ENCODE measurements at regions not wholly inside any gene's neighbourhood (a gene's known extent, or its start where the extent isn't known, plus 50 kb on each side); places are given as distances from the start of the nearest gene placed in this dataset.
"Not testable (repeated sequence)": the region's sequence is repeated elsewhere in the genome, so short reads cannot be mapped to it uniquely, and the experiment has no call there.

DNA sequence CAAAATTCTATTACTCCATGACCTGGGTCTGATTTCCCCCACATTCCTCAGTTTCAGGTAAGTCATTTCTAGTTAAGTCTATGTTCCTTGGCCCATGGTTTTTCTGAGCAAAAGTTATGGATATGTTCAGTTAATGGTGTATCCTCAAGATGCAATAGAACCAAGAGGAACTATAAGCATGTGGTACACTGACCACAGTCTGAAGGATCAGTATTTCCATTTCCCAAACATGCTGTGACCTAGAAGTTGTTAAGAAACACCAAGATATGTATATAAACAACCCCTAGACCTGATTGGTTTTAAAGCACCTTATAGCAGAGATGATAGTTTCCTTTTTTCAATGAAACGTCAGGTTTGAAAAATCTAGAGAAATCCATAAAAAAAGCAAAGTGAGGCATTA lies 94.2 kb upstream of the ABCB5 start:
- no peak for DNase-seq

GRCh38 chr7:20529260-20529659 lies 86.2 kb upstream of the ABCB5 start:
- DNase-seq, result no peak

DNA sequence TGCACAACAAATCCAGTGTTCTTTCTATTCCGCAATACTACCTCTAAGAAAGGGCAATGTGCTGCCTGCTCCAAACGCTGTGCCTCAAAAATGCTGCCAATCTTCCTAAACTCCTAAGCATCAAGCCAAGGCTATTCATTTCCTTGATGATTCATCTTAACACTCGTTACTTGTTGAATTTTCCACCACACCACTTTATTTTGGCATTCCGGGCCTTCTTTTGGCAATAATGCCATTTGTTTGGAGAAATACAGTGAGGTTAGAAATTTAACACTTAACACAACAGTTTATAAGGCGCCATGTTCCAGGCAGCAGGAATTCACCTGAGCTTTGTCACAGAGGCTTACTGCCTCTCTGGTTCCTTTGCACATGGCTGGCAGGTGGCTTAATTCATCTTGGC lies 82.6 kb upstream of the ABCB5 start:
- no peak for DNase-seq

DNA sequence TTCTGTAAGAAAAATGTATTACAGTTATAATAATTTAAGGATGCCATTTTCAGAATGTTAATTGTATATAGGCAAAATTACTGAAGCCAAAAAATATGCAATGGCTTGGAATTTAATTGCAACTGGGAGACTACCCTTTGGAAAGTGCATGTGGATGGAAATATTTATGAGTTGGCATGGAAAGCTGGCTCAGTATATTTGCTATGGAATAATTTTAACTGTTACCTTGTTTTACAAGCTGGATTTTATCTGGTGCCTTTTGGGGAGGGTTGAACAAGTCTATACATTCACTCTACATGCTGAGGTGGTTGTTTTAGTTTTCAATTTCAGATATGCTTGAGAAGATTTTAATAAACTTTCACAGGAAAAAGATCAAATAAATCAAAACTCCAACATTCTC lies 80.9 kb upstream of the ABCB5 start:
- no peak for DNase-seq

GRCh38 chr7:20535541-20535940 lies 79.9 kb upstream of the ABCB5 start:
- no peak for DNase-seq

GRCh38 chr7:20539201-20539600 lies 76.3 kb upstream of the ABCB5 start:
- DNase-seq, result no peak

DNA sequence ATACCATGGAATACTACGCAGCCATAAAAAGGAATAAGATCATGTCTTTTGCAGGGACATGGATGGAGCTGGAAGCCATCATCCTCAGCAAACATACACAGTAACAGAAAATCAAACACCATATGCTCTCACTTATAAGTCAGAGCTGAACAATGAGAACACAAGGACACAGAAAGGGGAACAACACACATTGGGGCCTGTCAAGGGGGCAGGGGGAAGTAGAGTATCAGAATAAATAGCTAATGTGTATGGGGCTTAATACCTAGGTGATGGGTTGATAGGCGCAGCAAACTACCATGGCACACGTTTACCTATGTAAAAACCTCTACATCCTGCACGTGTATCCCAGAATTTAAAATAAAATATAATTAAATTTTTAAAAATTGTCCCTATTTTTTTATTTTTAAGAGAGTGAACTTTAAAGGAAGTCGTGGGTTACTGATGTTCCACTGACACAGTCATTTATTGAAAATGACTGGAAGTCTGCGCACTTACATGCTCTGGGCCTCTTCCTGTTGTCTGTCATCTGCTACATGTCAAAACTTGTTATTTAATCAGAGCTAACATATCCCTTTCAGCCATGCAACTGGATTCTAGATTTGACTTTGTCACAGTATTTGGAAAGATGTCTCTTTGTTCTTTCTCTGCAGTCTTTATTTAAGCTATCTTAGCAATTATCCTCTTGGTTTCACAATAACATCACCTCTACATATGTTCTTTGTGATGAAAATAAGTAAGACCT lies 73.7 kb upstream of the ABCB5 start:
- no peak for DNase-seq

DNA sequence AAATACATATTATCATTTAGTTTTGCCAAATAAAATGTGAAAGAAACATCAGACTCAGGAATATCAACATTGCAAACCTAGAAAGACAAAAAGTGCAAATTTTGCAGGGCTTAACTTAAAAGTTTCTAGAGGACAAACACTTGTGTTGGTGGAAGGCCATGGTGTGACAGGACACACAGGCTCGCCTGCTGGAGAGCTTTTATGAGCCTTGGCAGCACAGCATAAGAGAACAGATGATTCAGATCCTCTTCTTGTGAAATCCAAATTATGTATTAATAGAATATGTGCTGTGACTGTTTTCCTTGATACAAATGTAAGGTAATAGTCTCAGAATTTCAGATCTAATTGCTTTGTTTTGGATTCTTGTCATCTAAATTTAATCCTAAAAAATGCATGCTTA lies 72.9 kb upstream of the ABCB5 start:
- no peak for DNase-seq

DNA sequence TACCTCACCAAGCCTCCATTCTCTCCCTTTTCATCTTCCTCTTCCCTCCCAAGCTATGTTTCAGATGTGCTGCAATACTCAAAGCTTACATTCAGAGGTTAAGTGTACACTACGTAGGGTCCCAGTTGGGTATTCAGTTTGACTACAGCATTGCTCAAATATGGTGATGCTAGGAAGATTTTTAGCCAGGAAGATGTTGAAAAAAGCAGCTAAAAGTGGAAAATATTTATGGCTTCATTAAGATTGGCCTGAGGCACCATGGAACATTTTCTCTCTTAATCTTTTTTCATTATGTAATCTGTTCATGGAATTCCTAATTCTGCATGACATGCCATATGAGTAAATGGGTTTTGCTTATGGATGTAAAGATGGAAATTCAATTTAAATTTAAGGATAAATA lies 72.0 kb upstream of the ABCB5 start:
- no peak for DNase-seq

- DNase-seq, result no peak
Measured at GRCh38 chr7:20545016-20545415, 70.5 kb upstream of the ABCB5 start.

GRCh38 chr7:20546958-20547357 lies 68.5 kb upstream of the ABCB5 start:
- DNase-seq, result not testable (repeated sequence)

DNA sequence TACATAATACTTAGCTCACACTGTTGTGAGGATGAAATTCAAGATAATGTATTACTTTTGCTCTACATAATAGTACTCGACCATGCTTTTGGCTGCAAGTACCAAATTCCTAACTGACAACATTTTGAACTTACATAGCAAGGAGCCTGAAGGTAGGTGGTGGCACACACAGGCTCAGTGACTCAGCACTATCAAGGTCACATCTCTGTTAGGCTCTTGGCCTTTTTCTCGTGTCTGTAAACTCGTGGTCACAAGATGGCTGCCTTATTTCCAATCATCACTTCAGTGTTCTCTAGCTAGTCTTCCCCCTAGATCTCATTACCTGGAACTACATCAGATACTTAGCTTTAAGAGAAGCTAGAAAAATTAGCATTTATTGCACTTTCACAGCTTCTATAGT lies 61.4 kb upstream of the ABCB5 start:
- no peak for DNase-seq

- DNase-seq, result no peak
Measured at GRCh38 chr7:20556091-20556490, 59.4 kb upstream of the ABCB5 start.

- DNase-seq, result no peak
Measured at GRCh38 chr7:20557116-20557515, 58.4 kb upstream of the ABCB5 start.

GRCh38 chr7:20558963-20559716 lies 56.3 kb upstream of the ABCB5 start:
- DNase-seq, result no peak

DNA sequence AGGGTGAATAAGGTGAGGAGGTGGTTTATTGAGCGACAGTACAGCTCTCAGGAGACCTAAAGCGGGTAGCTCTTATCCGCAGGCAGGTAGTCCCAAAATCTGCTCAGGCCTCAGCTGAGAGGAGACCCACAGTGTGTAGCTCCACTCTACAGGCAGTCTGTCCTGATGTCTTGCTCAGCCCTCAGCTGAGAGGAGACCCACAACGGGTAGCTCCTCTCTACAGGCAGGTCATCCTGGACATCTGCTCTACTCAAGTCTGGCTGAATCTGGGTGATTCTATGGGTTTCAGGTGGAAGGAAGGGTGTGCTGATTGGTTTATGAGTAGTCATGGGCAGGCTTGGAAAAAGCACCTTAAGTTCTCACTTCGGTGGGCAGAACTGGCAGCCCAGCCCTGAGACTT lies 55.6 kb upstream of the ABCB5 start:
- DNase-seq, result no peak

DNA sequence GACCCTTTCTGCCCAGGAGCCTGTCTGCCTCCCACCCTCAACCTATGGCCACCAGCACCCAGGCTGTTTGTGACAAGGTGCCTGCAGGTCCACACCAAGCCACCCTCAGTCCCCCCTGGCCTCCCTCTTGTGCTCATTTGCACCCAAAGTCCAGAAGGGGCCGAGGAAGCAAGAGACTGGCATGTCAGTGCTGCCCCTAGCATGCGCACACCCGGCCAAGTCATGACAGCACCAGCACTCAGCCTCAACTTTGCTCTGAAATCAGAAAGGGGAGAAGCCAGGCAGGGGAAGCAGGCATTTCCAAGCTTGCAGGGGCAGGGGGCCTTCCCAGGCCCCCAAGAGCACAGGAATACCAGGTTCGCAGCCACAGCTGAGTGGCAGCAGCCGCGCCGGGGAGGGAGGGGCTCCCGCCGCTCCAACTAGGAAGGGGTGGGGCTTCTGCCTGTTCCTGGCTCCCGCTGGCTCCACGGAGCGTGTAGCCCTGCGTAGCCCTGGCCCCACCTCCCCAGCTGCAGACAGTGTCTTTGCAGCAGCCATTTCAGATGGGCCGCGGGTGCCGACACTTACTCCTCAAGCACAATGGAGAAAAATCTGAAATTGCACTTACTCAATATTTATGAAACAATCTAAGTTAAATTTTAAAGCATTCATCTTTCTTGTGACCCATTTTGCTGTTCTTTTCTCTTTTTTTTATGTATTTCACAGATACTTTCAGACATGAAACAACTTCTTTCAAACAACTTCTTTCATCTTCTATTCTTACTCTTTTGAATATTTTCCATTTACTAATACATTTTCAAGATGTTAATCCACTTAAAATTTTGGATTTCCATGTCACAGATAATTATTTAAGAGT lies 54.9 kb upstream of the ABCB5 start:
- DNase-seq, result no peak

- no peak for DNase-seq
Measured at GRCh38 chr7:20561466-20561865, 54.0 kb upstream of the ABCB5 start.

GRCh38 chr7:20561908-20562307 lies 53.6 kb upstream of the ABCB5 start:
- DNase-seq, result no peak

DNA sequence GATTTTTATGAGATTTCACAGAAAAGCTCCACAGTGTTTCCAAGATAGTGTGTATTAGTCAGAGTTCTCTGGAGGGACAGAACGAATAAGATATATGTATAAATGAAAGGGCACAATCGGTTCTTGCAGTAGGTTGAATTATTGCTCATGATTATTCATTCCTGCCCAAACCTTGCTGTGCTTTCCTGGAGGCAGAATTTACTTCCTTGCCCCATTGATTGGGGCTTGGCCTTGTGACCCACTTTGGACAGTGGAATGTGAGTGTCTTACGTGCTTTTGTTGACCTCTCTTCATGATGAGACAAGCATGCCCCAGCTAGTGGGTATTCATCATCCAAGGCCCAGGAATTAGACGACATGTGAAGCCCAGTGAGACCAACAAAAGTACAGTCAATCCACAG lies 53.0 kb upstream of the ABCB5 start:
- DNase-seq, result no peak

Measured in DMS 273 treated with DMSO at 0.1 percent for 48 hours (cell line).